Omental fat pad (tissue), 3 donors: ENCODE measurements at regions not wholly inside any gene's neighbourhood (a gene's known extent, or its start where the extent isn't known, plus 50 kb on each side); places are given as distances from the start of the nearest gene placed in this dataset.
"Not testable (repeated sequence)": the region's sequence is repeated elsewhere in the genome, so short reads cannot be mapped to it uniquely, and the experiment has no call there.

Source experiments
- ATAC-seq: fragments of 150-250 bp; one replicate; pipeline ENCODE4 v1.9.1; 2016; ENCODE audit warnings: mild to moderate bottlenecking, moderate library complexity; ENCODE audit not compliant: low FRiP score
- DNase-seq: peaks from one replicate; pipeline ENCODE4 v3.0.0-alpha.2; 2019; ENCODE audit warnings: low spot score
- TF ChIP-seq, protein P1 (sequence below), 3 donors: fragments of 450-650 bp; IDR thresholded peaks; one replicate each; pipeline ENCODE4 v1.5.1; 2016 to 2017; ENCODE audit warnings: antibody characterized with exemption in 3 of 3, mild to moderate bottlenecking in 3 of 3, moderate library complexity in 2 of 3

- DNase-seq (no peak), ATAC-seq (no peak)
- TF ChIP-seq, protein P1, sequence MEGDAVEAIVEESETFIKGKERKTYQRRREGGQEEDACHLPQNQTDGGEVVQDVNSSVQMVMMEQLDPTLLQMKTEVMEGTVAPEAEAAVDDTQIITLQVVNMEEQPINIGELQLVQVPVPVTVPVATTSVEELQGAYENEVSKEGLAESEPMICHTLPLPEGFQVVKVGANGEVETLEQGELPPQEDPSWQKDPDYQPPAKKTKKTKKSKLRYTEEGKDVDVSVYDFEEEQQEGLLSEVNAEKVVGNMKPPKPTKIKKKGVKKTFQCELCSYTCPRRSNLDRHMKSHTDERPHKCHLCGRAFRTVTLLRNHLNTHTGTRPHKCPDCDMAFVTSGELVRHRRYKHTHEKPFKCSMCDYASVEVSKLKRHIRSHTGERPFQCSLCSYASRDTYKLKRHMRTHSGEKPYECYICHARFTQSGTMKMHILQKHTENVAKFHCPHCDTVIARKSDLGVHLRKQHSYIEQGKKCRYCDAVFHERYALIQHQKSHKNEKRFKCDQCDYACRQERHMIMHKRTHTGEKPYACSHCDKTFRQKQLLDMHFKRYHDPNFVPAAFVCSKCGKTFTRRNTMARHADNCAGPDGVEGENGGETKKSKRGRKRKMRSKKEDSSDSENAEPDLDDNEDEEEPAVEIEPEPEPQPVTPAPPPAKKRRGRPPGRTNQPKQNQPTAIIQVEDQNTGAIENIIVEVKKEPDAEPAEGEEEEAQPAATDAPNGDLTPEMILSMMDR (IDR thresholded peaks at IDR 0.05), result no peak
These were observed 590.0 kb upstream of the ADAMTS9 start for GRCh38 chr3:65277798-65278197.

DNA sequence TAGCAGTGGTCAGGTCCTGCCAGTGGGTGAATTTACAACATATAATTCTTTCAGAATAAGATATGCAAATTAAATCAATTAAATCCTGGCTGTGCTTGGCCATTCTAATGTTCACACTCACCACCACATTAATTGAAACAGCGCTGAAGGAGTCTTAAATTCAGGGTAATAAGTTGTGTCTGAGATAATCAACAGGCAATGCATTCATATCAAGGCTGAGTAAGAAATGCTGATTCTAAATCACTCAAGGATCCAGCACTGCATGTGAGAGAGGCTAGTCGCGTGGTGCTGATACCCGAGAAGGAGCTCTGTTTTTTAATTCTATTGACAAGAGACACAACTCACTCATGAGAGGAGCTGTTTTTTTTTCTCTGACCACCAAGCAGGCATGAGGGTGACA lies 588.8 kb upstream of the ADAMTS9 start:
- no peak for DNase-seq
- TF ChIP-seq, protein P1 (IDR thresholded peaks at IDR 0.05), result no peak
- no peak for ATAC-seq

DNA sequence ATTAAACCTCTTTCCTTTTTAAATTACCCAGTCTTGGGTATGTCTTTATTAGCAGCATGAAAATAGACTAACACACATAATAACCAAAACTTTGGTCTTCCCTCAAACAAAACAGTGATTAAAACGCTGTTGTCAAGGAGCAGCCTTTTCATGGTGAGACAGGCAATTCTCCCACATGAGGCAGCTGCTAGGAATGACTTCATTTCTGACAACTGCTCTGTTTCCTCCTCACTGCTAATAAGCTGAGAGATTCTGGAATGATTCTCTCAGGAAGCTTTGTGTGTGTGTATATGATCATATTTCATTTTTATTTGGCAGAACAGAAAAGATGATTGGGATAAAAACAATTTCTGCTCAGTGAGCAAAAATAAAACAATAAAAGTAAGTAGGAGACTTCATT lies 580.6 kb upstream of the ADAMTS9 start:
- no peak for ATAC-seq
- TF ChIP-seq, protein P1 (IDR thresholded peaks at IDR 0.05), result no peak

DNA sequence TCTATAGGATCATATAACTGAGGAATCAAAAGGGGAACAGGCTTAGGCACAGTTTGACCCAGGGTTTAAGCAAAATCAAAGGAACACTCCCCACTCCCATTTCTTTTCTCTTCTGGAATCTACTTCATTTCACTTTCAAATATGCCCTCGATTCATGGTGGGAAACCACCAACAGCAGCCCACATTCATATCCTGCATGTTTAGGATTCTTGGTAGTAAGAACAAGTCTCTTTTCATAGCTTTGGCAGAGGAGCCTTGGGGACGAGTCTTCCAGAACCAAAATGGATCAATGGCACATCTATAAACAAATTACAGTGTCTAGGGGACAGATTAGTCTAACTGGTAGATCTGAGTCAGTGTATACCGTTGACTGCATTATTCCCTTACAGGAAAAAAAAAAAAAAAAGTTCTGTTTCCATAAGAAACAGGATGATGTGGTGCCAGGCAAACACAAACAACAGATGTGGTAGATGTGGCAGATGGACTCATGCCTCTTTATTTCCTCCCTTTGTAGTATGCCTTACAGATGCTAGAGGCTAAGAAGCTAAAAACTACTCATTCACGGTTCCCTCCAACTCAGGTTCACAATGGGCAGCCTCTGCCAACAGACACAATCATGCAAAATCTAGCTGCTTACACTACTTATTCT lies 578.3 kb upstream of the ADAMTS9 start:
- DNase-seq (no peak), ATAC-seq (no peak)
- TF ChIP-seq, protein P1 (IDR thresholded peaks at IDR 0.05), result no peak

More for the DNA sequence above, 580.6 kb upstream of the ADAMTS9 start:
- DNase-seq, result no peak

DNA sequence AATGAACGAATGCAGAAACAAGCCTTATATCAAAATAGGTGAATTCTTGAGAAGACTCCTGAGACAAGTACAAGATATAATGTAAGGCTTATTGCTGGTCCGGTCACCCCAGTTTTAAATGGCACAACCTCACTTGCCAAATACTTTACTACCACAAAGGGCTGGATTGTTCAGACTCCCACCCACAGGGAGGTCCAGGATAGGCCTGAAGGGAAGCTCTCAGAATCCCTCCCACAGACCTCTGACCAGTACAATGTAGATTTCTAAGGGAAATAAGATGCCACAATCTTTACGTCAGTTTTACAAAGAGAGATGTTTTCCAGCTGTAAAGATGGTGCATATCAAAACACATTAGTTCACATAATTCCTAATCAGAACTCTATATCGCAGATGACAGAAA lies 577.7 kb upstream of the ADAMTS9 start:
- TF ChIP-seq, protein P1 (IDR thresholded peaks at IDR 0.05), result no peak
- DNase-seq (no peak), ATAC-seq (no peak)

DNA sequence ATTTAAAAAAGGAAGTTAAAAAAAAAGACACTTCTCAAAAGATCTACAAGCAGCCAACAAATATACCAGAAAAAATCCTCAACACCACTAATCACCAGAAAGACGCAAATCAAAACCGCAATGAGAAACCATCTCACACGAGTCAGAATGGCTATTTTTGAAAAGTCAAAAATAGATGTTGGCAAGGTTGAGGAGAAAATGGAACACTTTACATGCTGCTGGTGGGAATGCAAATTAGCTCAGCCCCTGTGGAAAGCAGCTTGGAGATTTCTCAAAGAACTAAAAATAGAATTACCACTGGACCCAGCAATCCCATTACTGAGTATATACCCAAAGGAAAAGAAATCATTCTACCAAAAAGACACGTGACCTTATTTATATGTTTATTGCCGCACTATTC lies 574.7 kb upstream of the ADAMTS9 start:
- TF ChIP-seq, protein P1 (IDR thresholded peaks at IDR 0.05), result no peak
- ATAC-seq, result no peak
- DNase-seq, result no peak

GRCh38 chr3:65259946-65260345 lies 572.1 kb upstream of the ADAMTS9 start:
- DNase-seq (no peak), ATAC-seq (no peak)
- TF ChIP-seq, protein P1 (IDR thresholded peaks at IDR 0.05), result no peak

DNA sequence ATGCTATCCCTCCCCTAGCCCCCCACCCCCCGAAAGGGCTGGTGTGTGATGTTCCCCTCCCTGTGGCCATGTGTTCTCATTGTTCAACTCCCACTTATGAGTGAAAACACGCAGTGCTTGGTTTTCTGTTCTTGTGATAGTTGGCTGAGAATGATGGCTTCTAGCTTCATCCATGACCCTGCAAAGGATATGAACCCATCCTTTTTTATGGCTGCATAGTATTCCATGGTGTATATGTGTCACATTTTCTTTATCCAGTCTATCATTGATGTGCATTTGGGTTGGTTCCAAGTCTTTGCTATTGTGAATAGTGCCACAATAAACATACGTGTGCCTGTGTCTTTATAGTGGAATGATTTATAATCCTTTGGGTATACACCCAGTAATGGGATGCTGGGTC lies 565.1 kb upstream of the ADAMTS9 start:
- DNase-seq, ATAC-seq: not testable (repeated sequence)
